ENCODE measurements at regions not wholly inside any gene's neighbourhood (a gene's known extent, or its start where the extent isn't known, plus 50 kb on each side); places are given as distances from the start of the nearest gene placed in this dataset.
A peak's percentile ranks its signal among the peaks of the same experiment; 100 is the strongest.

- H3K4me3 ChIP-seq (replicated peaks in 1 of 2; ENCODE audit: low read depth in 2 of 2, low read length in 2 of 2), result no peak overlapping the region
- no peak for DNase-seq (ENCODE audit: low read depth in 2 of 2)
- no peak for TF ChIP-seq CTCF (IDR thresholded peaks at IDR 0.05; ENCODE audit: low read depth, low read length)
Measured at GRCh38 chr17:53122966-53123365, 699.8 kb upstream of the KIF2B start.

- DNase-seq (ENCODE audit: low read depth in 2 of 2), result no peak
- TF ChIP-seq CTCF (IDR thresholded peaks at IDR 0.05; ENCODE audit: low read depth, low read length), result no peak
- no peak overlapping the region for H3K4me3 ChIP-seq (replicated peaks in 1 of 2; ENCODE audit: low read depth in 2 of 2, low read length in 2 of 2)
Measured at GRCh38 chr17:53119773-53120172, 703.0 kb upstream of the KIF2B start.

GRCh38 chr17:53118948-53119347 is 703.8 kb upstream of the KIF2B start:
- no peak overlapping the region for H3K4me3 ChIP-seq (replicated peaks in 1 of 2; ENCODE audit: low read depth in 2 of 2, low read length in 2 of 2)
- DNase-seq (ENCODE audit: low read depth in 2 of 2), result no peak
- no peak for TF ChIP-seq CTCF (IDR thresholded peaks at IDR 0.05; ENCODE audit: low read depth, low read length)

GRCh38 chr17:53106886-53107285 is 715.8 kb upstream of the KIF2B start:
- TF ChIP-seq CTCF (IDR thresholded peaks at IDR 0.05; ENCODE audit: low read depth, low read length), result no peak
- H3K4me3 ChIP-seq (replicated peaks in 1 of 2; ENCODE audit: low read depth in 2 of 2, low read length in 2 of 2), result no peak overlapping the region
- no peak for DNase-seq (ENCODE audit: low read depth in 2 of 2)

GRCh38 chr17:53101706-53102105 is 721.0 kb upstream of the KIF2B start:
- no peak for TF ChIP-seq CTCF (IDR thresholded peaks at IDR 0.05; ENCODE audit: low read depth, low read length)
- DNase-seq (ENCODE audit: low read depth in 2 of 2), result no peak
- no peak overlapping the region for H3K4me3 ChIP-seq (replicated peaks in 1 of 2; ENCODE audit: low read depth in 2 of 2, low read length in 2 of 2)

GRCh38 chr17:53100126-53100525 is 722.6 kb upstream of the KIF2B start:
- no peak for TF ChIP-seq CTCF (IDR thresholded peaks at IDR 0.05; ENCODE audit: low read depth, low read length)
- DNase-seq (ENCODE audit: low read depth in 2 of 2), result peak in 1 of 2 donors; percentile 0

GRCh38 chr17:53093391-53093790 is 729.3 kb upstream of the KIF2B start:
- H3K4me3 ChIP-seq (replicated peaks in 1 of 2; ENCODE audit: low read depth in 2 of 2, low read length in 2 of 2), result no peak overlapping the region
- DNase-seq (ENCODE audit: low read depth in 2 of 2), result no peak
- TF ChIP-seq CTCF (IDR thresholded peaks at IDR 0.05; ENCODE audit: low read depth, low read length), result no peak

More at GRCh38 chr17:53100126-53100525, 722.6 kb upstream of the KIF2B start:
- no peak overlapping the region for H3K4me3 ChIP-seq (replicated peaks in 1 of 2; ENCODE audit: low read depth in 2 of 2, low read length in 2 of 2)

All from cardiac fibroblast (primary cell).